H1 (cell line): ENCODE measurements at regions not wholly inside any gene's neighbourhood (a gene's known extent, or its start where the extent isn't known, plus 50 kb on each side); places are given as distances from the start of the nearest gene placed in this dataset.

ENCODE experiments used
- CTCF ChIA-PET: fragments of 300-600 bp; sonication (Branson Sonifier 250); formaldehyde crosslinking; loops from one replicate; lab custom pipeline; 2021; ENCODE audit not compliant: partially characterized antibody; lab: Charles Lee
- POLR2A ChIA-PET: fragments of 300-600 bp; sonication (Branson Sonifier 250); formaldehyde crosslinking; loops from one replicate; lab custom pipeline; 2021; ENCODE audit warnings: inconsistent platforms; ENCODE audit not compliant: partially characterized antibody; lab: Charles Lee
- DNase-seq, 2 experiments: peaks; one replicate each; pipeline versions ENCODE4 v3.0.0 to v3.0.0-alpha.2; 2010 to 2022; ENCODE audit warnings: low spot score in 2 of 2, low read depth in 1 of 2, mixed read lengths in 1 of 2
- FAIRE-seq: peaks from 2 replicates; lab custom pipeline; 2011; peaks lifted over from hg19 to GRCh38; lab: Jason Lieb, UNC
- H2AFZ ChIP-seq: 2 replicates; pipeline ENCODE4 v1.8.1; 2012; ENCODE audit warnings: low read length, inconsistent platforms
- H2AK5ac ChIP-seq: 2 replicates; pipeline ENCODE4 v1.6.1; 2013; ENCODE audit warnings: low read depth, low read length
- H2BK120ac ChIP-seq: replicated peaks from 2 replicates; pipeline ENCODE3; 2013; ENCODE audit warnings: low read depth, low read length, inconsistent platforms
- H2BK12ac ChIP-seq: 2 replicates; pipeline ENCODE4 v1.6.1; 2013; ENCODE audit warnings: low read depth, low read length
- H2BK15ac ChIP-seq: 2 replicates; pipeline ENCODE4 v1.6.1; 2013; ENCODE audit warnings: low read length
- H2BK20ac ChIP-seq: 2 replicates; pipeline ENCODE4 v1.6.1; 2013; ENCODE audit warnings: low read length
- H2BK5ac ChIP-seq: 2 replicates; pipeline ENCODE4 v1.6.1; 2013; ENCODE audit warnings: low read depth, low read length
- H3K14ac ChIP-seq: 2 replicates; pipeline ENCODE4 v1.6.1; 2013; ENCODE audit warnings: inconsistent platforms; ENCODE audit not compliant: insufficient read length
- H3K18ac ChIP-seq: 2 replicates; pipeline ENCODE4 v1.6.1; 2013; ENCODE audit warnings: low read length; ENCODE audit errors: extremely low read depth
- H3K23ac ChIP-seq: 2 replicates; pipeline ENCODE4 v1.6.1; 2013; ENCODE audit warnings: inconsistent platforms; ENCODE audit not compliant: insufficient read length
- H3K23me2 ChIP-seq: 2 replicates; pipeline ENCODE4 v1.6.1; 2013; ENCODE audit warnings: low read depth, low read length
- H3K27ac ChIP-seq: 2 replicates; pipeline ENCODE4 v1.6.1; 2011; ENCODE audit warnings: low read depth, low read length, inconsistent platforms
- H3K27me3 ChIP-seq, 4 experiments: replicated peaks in 1 of 4; 1 replicate in 1 of 4; 2 replicates in 3 of 4; pipeline versions ENCODE4 v1.6.1 to v1.8.1; 2011 to 2013; ENCODE audit warnings: low read length in 3 of 4, mild to moderate bottlenecking in 3 of 4, inconsistent platforms in 2 of 4, mixed read lengths in 2 of 4, moderate library complexity in 1 of 4; ENCODE audit not compliant: control insufficient read depth in 3 of 4, insufficient read depth in 3 of 4; ENCODE audit errors: extremely low read depth in 1 of 4
- H3K36me3 ChIP-seq, 4 experiments: 2 replicates each; pipeline versions ENCODE4 v1.6.1 to v1.8.1; 2011 to 2013; ENCODE audit warnings: mild to moderate bottlenecking in 4 of 4, low read length in 3 of 4, moderate library complexity in 2 of 4, control low read depth in 1 of 4, inconsistent platforms in 1 of 4; ENCODE audit not compliant: insufficient read depth in 4 of 4, control insufficient read depth in 2 of 4
- H3K4ac ChIP-seq: replicated peaks from 2 replicates; pipeline ENCODE3; 2013; ENCODE audit warnings: low read length, low read depth, mixed read lengths, inconsistent platforms; ENCODE audit not compliant: insufficient read length
- H3K4me1 ChIP-seq, 4 experiments: replicated peaks in 1 of 4; 1 replicate in 1 of 4; 2 replicates in 3 of 4; pipeline versions ENCODE4 v1.6.1 to v1.8.1; 2011 to 2013; ENCODE audit warnings: low read length in 3 of 4, inconsistent platforms in 2 of 4, mixed read lengths in 1 of 4; ENCODE audit not compliant: insufficient read depth in 4 of 4, control insufficient read depth in 3 of 4
- H3K4me2 ChIP-seq, 2 experiments: 2 replicates each; pipeline versions ENCODE4 v1.6.1 to v1.8.1; 2011 to 2013; ENCODE audit warnings: low read depth in 2 of 2, low read length in 2 of 2, control low read depth in 1 of 2, inconsistent platforms in 1 of 2, mild to moderate bottlenecking in 1 of 2; ENCODE audit not compliant: insufficient read depth in 1 of 2
- H3K4me3 ChIP-seq, 4 experiments: fragments of 200-600, 300-600 bp in 1 of 4; sonication (generic), shearing (Covaris generic), sonication (Bioruptor Twin) in 1 of 4; 2 replicates each; pipeline versions ENCODE4 v1.5.1 to v1.8.1; 2011 to 2016; ENCODE audit warnings: low read length in 4 of 4, low read depth in 3 of 4, control low read depth in 2 of 4, inconsistent platforms in 2 of 4, mild to moderate bottlenecking in 2 of 4, mixed read lengths in 1 of 4, moderate library complexity in 1 of 4; ENCODE audit not compliant: insufficient read depth in 2 of 4; ENCODE audit errors: extremely low read depth in 1 of 4
- H3K56ac ChIP-seq: replicated peaks from 2 replicates; pipeline ENCODE3; 2013; ENCODE audit warnings: low read depth, mild to moderate bottlenecking, mixed read lengths, low read length, inconsistent platforms; ENCODE audit not compliant: insufficient read length
- H3K79me1 ChIP-seq: 2 replicates; pipeline ENCODE4 v1.6.1; 2013; ENCODE audit warnings: low read depth, low read length, control low read depth
- H3K79me2 ChIP-seq, 2 experiments: 2 replicates each; pipeline versions ENCODE4 v1.6.1 to v1.8.1; 2012 to 2013; ENCODE audit warnings: low read length in 2 of 2, mild to moderate bottlenecking in 2 of 2, inconsistent platforms in 1 of 2; ENCODE audit not compliant: insufficient read depth in 2 of 2, control insufficient read depth in 1 of 2
- H3K9ac ChIP-seq, 4 experiments: replicated peaks in 1 of 4; 1 replicate in 1 of 4; 2 replicates in 3 of 4; pipeline versions ENCODE4 v1.6.1 to v1.8.1; 2011 to 2013; ENCODE audit warnings: low read depth in 3 of 4, low read length in 3 of 4, control low read depth in 2 of 4, mild to moderate bottlenecking in 2 of 4, moderate library complexity in 2 of 4, inconsistent platforms in 1 of 4; ENCODE audit errors: extremely low read depth in 1 of 4
- H3K9me3 ChIP-seq, 2 experiments: 2 replicates each; pipeline versions ENCODE4 v1.6.1 to v1.8.1; 2012 to 2013; ENCODE audit warnings: mild to moderate bottlenecking in 2 of 2, moderate library complexity in 2 of 2, control low read depth in 1 of 2, inconsistent platforms in 1 of 2, low read depth in 1 of 2, low read length in 1 of 2, mixed read lengths in 1 of 2; ENCODE audit not compliant: insufficient read depth in 2 of 2
- H4K20me1 ChIP-seq, 2 experiments: replicated peaks in 1 of 2; 2 replicates each; pipeline versions ENCODE3 to v1.8.1; 2011 to 2013; ENCODE audit warnings: inconsistent platforms in 2 of 2, low read length in 2 of 2, mild to moderate bottlenecking in 1 of 2; ENCODE audit not compliant: insufficient read depth in 2 of 2, control insufficient read depth in 1 of 2
- H4K5ac ChIP-seq: 2 replicates; pipeline ENCODE4 v1.6.1; 2013; ENCODE audit warnings: low read length, low read depth, mixed read lengths, inconsistent platforms; ENCODE audit not compliant: insufficient read length
- H4K8ac ChIP-seq: 2 replicates; pipeline ENCODE4 v1.8.0; 2013; ENCODE audit warnings: mild to moderate bottlenecking, moderate library complexity, low read length, inconsistent platforms; ENCODE audit not compliant: insufficient read depth; ENCODE audit errors: extremely low read depth
- H4K91ac ChIP-seq: replicated peaks from 2 replicates; pipeline ENCODE3; 2013; ENCODE audit warnings: low read length, mixed read lengths, inconsistent platforms; ENCODE audit not compliant: insufficient read length
- SIRT6 ChIP-seq: IDR thresholded peaks from one replicate; pipeline ENCODE4 v1.7.1; 2012; ENCODE audit warnings: low read length, inconsistent platforms

DNA sequence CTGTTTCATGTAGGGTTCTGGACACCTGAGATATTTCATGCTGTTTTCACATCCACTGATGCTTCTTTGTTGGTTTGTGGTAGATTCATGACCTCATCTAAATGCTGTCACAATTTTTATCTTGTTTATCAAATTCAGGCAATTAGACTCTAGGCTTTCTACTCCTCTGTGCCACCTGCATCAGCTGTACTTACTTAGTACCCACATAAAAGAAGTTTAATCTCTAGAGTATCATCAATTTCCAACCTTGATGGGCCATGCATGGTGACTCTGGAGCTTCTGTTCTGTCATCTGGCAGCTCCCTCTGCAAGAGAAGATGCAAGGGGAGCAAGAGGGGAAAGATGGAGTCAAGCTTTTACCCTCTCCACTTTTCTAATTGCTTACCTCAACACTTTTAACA is 195.9 kb upstream of the VWC2 start:
- H3K4me1 ChIP-seq: peaks cover 0 to 2% (median 0%) of the 10 kb centered on the region in 4 experiments; a peak in 1 of 7 replicates
- H3K36me3 ChIP-seq: no peaks in the 10 kb centered on the region
- no peak overlapping the region for H2AFZ ChIP-seq
- CTCF ChIA-PET: no interaction called here
- H3K23me2 ChIP-seq: no peaks in the 10 kb centered on the region
- no peak overlapping the region for H2BK15ac ChIP-seq
- no peaks in the 10 kb centered on the region for H3K79me2 ChIP-seq
- no peak overlapping the region for H3K18ac ChIP-seq
- H2BK5ac ChIP-seq: no peak overlapping the region
- no peak overlapping the region for H4K5ac ChIP-seq
- H3K4ac ChIP-seq: no peak overlapping the region
- H3K4me3 ChIP-seq: no peak overlapping the region
- DNase-seq (no peak), FAIRE-seq (no peak)
- H2BK12ac ChIP-seq: no peak overlapping the region
- no peaks in the 10 kb centered on the region; a peak in 1 of 7 replicates for H3K27me3 ChIP-seq
- no peak overlapping the region for H3K27ac ChIP-seq
- H3K79me1 ChIP-seq: no peaks in the 10 kb centered on the region
- H3K4me2 ChIP-seq: no peak overlapping the region
- H2AK5ac ChIP-seq: no peak overlapping the region
- no peak overlapping the region for H3K9ac ChIP-seq
- no peak overlapping the region for H3K14ac ChIP-seq
- no peak overlapping the region for H2BK120ac ChIP-seq
- no peak for TF ChIP-seq SIRT6
- POLR2A ChIA-PET: no interaction called here
- H4K8ac ChIP-seq: no peak overlapping the region
- H2BK20ac ChIP-seq: no peak overlapping the region
- H3K23ac ChIP-seq: no peak overlapping the region
- no peaks in the 10 kb centered on the region for H3K9me3 ChIP-seq
- H4K20me1 ChIP-seq: no peaks in the 10 kb centered on the region
- H4K91ac ChIP-seq: no peak overlapping the region
- H3K56ac ChIP-seq: no peak overlapping the region
